GM12878 (cell line): ENCODE measurements at regions not wholly inside any gene's neighbourhood (a gene's known extent, or its start where the extent isn't known, plus 50 kb on each side); places are given as distances from the start of the nearest gene placed in this dataset.

Experiments
- ATAC-seq: fragments of 200-7000 bp; cut with Tn5 transposase; 3 replicates; pipeline ENCODE4 v1.9.1; 2020; ENCODE audit warnings: mild to moderate bottlenecking, moderate library complexity
- BruUV-seq: library from RNA; stranded (reverse); fragments of 400-500 nt; replicated peaks from 2 replicates; lab custom pipeline; 2021; lab: Mats Ljungman, UMichigan
- CTCF ChIA-PET: fragments of 300-600 bp; sonication (Branson Sonifier 250); formaldehyde crosslinking; extraction: SDS; loops from one replicate; lab custom pipeline; 2021; ENCODE audit warnings: inconsistent platforms; lab: Yijun Ruan, JAX
- POLR2A ChIA-PET: fragments of 350-600 bp; formaldehyde crosslinking; extraction: SDS; loops from one replicate; lab custom pipeline; 2021; ENCODE audit warnings: inconsistent platforms; lab: Charles Lee
- RAD21 ChIA-PET: fragments of 300-600 bp; sonication (Branson Sonifier 250); formaldehyde crosslinking; loops from one replicate; lab custom pipeline; 2023; ENCODE audit warnings: antibody characterized with exemption; ENCODE audit not compliant: unreplicated experiment; lab: Charles Lee
- SMC1A ChIA-PET: fragments of 300-600 bp; sonication (Branson Sonifier 250); formaldehyde crosslinking; loops from one replicate; lab custom pipeline; 2023; ENCODE audit not compliant: unreplicated experiment, uncharacterized antibody; lab: Charles Lee
- DNase-seq: peaks from one replicate; pipeline ENCODE4 v3.0.0-alpha.2; 2011; ENCODE audit warnings: low read depth, low spot score
- FAIRE-seq: peaks from 3 replicates; lab custom pipeline; 2011; peaks lifted over from hg19 to GRCh38; lab: Jason Lieb, UNC
- H2AFZ ChIP-seq: 2 replicates; pipeline ENCODE4 v1.6.0; 2011; ENCODE audit warnings: low read depth, low read length, control low read depth; ENCODE audit not compliant: control insufficient read depth
- H3K27ac ChIP-seq: 2 replicates; pipeline ENCODE4 v1.5.1; 2011; ENCODE audit warnings: control low read depth; ENCODE audit not compliant: control insufficient read depth, insufficient read depth
- H3K27me3 ChIP-seq, 2 experiments: replicated peaks in 1 of 2; 2 replicates each; pipeline versions ENCODE4 v1.6.0 to v1.6.1; 2011; ENCODE audit warnings: low read length in 1 of 2; ENCODE audit not compliant: control insufficient read depth in 2 of 2, insufficient read depth in 2 of 2
- H3K36me3 ChIP-seq, 2 experiments: 2 replicates each; pipeline ENCODE4 v1.5.1; 2011; ENCODE audit warnings: low read length in 1 of 2; ENCODE audit not compliant: control insufficient read depth in 2 of 2, insufficient read depth in 2 of 2
- H3K4me1 ChIP-seq: 2 replicates; pipeline ENCODE4 v1.6.1; 2011; ENCODE audit warnings: mild to moderate bottlenecking, low read length, moderate library complexity, mixed read lengths; ENCODE audit not compliant: control insufficient read depth, insufficient read depth
- H3K4me2 ChIP-seq: 2 replicates; pipeline ENCODE4 v1.6.0; 2011; ENCODE audit warnings: control low read depth; ENCODE audit not compliant: control insufficient read depth, insufficient read depth
- H3K4me3 ChIP-seq: fragments of 200-600 bp; sonication (generic); 2 replicates; pipeline ENCODE4 v1.5.1; 2016
- H3K79me2 ChIP-seq: 2 replicates; pipeline ENCODE4 v1.6.0; 2011; ENCODE audit warnings: low read length; ENCODE audit not compliant: control insufficient read depth, insufficient read depth
- H3K9ac ChIP-seq: 2 replicates; pipeline ENCODE4 v1.8.0; 2011; ENCODE audit warnings: low read length, control low read depth, mixed read lengths; ENCODE audit not compliant: control insufficient read depth, insufficient read depth
- H3K9me3 ChIP-seq: replicated peaks from 3 replicates; pipeline ENCODE4 v1.5.1; 2011; ENCODE audit warnings: mild to moderate bottlenecking, low read length; ENCODE audit not compliant: control insufficient read depth, insufficient read depth
- H4K20me1 ChIP-seq: 2 replicates; pipeline ENCODE4 v1.6.0; 2011; ENCODE audit not compliant: control insufficient read depth, insufficient read depth
- CHD4 ChIP-seq: fragments of 200-600 bp; sonication (generic); IDR thresholded peaks from 2 replicates; pipeline ENCODE4 v1.6.1; 2016; ENCODE audit warnings: mild to moderate bottlenecking
- GATAD2B ChIP-seq: fragments of 450-650 bp; conservative IDR thresholded peaks from 2 replicates; pipeline ENCODE4 v1.6.1; 2017; ENCODE audit warnings: low read depth, mild to moderate bottlenecking, moderate library complexity
- KLF5 ChIP-seq: fragments of 450-650 bp; IDR thresholded peaks from 2 replicates; pipeline ENCODE4 v1.6.1; 2014; ENCODE audit warnings: mild to moderate bottlenecking; ENCODE audit not compliant: partially characterized antibody
- WGBS: methylation state at CpG from one replicate; pipeline ENCODE4 v1.1.6; 2016; ENCODE audit warnings: low lambda C conversion rate; ENCODE audit not compliant: insufficient replicate concordance, insufficient coverage; ENCODE audit errors: missing lambda C conversion rate; 5-methylcytosine and 5-hydroxymethylcytosine counted together
- in situ Hi-C: fragments of 300-500 bp; cut with MboI; formaldehyde crosslinking; loops from 9 replicates; pipeline ENCODE4 v1.14.3; 2018; ENCODE audit warnings: mixed read lengths
- intact Hi-C: fragments of 100-400 bp; cut with micrococcal nuclease; formaldehyde crosslinking; loops from one replicate; pipeline ENCODE4 v1.14.2; 2022; ENCODE audit not compliant: unreplicated experiment

DNA sequence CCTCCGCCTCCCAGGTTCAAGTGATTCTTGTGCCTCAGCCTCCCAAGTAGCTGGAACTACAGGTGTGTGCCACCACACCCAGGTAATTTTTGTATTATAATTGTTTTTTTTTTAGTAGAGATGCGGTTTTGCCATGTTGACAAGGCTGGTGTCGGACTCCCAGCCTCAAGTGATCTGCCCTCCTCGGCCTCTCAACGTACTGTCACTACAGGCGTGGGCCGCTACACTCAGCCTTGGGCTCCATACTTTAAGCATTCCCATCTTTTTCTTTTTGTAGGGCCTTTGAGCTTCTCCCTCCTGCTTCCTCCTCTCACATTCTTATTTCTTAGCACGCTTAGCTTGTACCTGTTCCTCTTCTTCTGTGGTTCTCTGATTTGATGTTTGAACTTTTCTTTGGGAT is 62.8 kb downstream of the SERPINA3 start:
- in situ Hi-C loops: loop anchor here (25.0 kb wide), 1 partner anchor 712 kb away; no protein-coding TSS in a partner anchor
- DNase-seq: no peak
- WGBS: 47% methylated on average over 8 of the region's 8 CpGs
- no peak overlapping the region for H2AFZ ChIP-seq
- intact Hi-C loops: no loop called here
- H3K79me2 ChIP-seq: no peaks in the 10 kb centered on the region
- no peak overlapping the region for H3K4me2 ChIP-seq
- no TSS peak for BruUV-seq
- H3K27me3 ChIP-seq: peaks cover 0 to 3% of the 10 kb centered on the region in 2 experiments; a peak in 1 of 4 replicates
- CTCF ChIA-PET: no interaction called here
- H4K20me1 ChIP-seq: no peaks in the 10 kb centered on the region
- H3K27ac ChIP-seq: no peak overlapping the region
- FAIRE-seq: no peak
- no peak for ATAC-seq
- POLR2A ChIA-PET: no interaction called here
- H3K36me3 ChIP-seq: no peaks in the 10 kb centered on the region
- H3K9me3 ChIP-seq: no peaks in the 10 kb centered on the region
- H3K4me3 ChIP-seq: no peak overlapping the region
- TF ChIP-seq GATAD2B: no peak
- TF ChIP-seq, all 136 proteins: peak for 0
- Histone ChIP-seq H3K4me1 (no peaks in the 10 kb centered on the region), H3K9ac (no peak overlapping the region)
- ChIA-PET RAD21 (no interaction called here), SMC1A (interaction anchor here (0.6 kb wide), 1 partner anchor 80 kb away, joined by 3 read pairs; no protein-coding TSS in a partner anchor)

DNA sequence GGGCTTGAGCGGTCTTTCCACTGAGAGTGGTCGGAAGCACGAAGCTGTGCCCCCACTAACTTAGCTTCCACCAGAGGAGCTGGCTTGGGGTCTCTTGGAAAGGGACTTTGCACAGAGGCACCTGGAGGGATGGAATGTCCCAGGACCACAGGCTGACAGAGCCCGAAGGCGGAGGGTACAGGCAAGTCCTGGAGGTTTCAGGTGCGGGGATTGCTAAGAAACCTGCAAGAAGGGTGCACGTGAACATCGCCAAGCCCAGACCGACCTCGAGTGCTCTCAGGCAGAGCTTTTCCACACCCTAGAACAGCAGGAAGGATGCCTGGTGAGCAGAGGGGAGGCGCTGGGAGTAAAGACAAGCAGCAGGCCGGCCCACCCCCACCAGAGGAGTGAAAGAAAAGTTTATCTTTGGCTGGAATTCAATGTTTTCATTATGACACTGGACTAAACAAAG is 61.6 kb downstream of the SERPINA3 start:
- H3K27ac ChIP-seq: no peak overlapping the region
- H2AFZ ChIP-seq: no peak overlapping the region
- no peaks in the 10 kb centered on the region for H4K20me1 ChIP-seq
- ATAC-seq (no peak), FAIRE-seq (no peak), DNase-seq (no peak)
- H3K9ac ChIP-seq: no peak overlapping the region
- WGBS: 35% methylated on average over 12 of the region's 12 CpGs
- RAD21 ChIA-PET: no interaction called here
- no TSS peak for BruUV-seq
- SMC1A ChIA-PET: no interaction called here
- H3K4me2 ChIP-seq: no peak overlapping the region
- in situ Hi-C loops: no loop called here
- no peaks in the 10 kb centered on the region for H3K36me3 ChIP-seq
- POLR2A ChIA-PET: no interaction called here
- CTCF ChIA-PET: no interaction called here
- intact Hi-C loops: no loop called here
- H3K4me1 ChIP-seq: no peaks in the 10 kb centered on the region
- H3K27me3 ChIP-seq: peaks cover 0 to 3% of the 10 kb centered on the region in 2 experiments; a peak in 1 of 4 replicates
- H3K9me3 ChIP-seq: no peaks in the 10 kb centered on the region
- TF ChIP-seq KLF5 (no peak), CHD4 (no peak)
- no peaks in the 10 kb centered on the region for H3K79me2 ChIP-seq
- H3K4me3 ChIP-seq: no peak overlapping the region
